HG03025 (cell line): ENCODE measurements at regions not wholly inside any gene's neighbourhood (a gene's known extent, or its start where the extent isn't known, plus 50 kb on each side); places are given as distances from the start of the nearest gene placed in this dataset.
"Not testable (repeated sequence)": the region's sequence is repeated elsewhere in the genome, so short reads cannot be mapped to it uniquely, and the experiment has no call there.

Source experiments
- ATAC-seq: cut with Tn5 transposase; IDR thresholded peaks from one replicate; pipeline ENCODE4 v1.9.1; 2021; ENCODE audit warnings: mild to moderate bottlenecking, moderate library complexity; ENCODE audit not compliant: unreplicated experiment, low FRiP score

DNA sequence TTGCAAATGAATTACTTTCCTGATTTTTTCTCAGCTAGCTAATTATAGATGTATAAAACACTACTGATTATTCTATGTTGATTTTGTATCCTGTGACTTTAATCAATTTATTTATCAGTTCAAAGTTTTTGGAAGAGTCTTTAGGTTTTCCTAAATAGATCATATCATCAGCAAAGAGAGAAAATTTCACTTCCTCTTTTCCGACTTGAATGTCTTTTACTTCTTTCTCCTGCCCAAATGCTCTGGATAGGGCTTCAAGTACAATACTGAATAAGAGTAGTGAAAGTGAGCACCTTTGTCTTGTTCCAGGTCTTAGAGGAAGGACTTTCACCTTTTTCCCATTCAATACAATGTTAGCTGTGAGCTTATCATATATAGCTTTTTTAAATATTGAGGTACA lies 417.9 kb downstream of the PDGFC start:
- ATAC-seq = no peak

DNA sequence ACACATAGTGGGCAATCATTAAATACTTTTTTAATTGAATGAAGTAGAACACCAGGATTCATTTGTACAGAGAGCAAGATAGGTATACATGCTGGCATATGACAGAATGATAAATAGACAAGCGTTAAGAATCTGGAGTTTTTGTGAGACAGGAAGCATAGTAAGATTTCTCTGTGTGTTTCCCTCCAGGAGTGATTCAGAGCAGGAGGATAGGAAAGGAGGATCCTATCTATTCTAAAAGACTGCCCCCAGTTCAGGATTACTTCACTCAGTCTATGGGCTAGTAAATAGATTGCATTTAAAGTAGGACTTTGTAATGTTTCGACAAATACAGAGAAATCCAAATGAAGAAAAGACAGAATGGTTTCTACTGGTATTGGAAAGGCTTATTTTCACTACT lies 423.7 kb downstream of the PDGFC start:
- no peak for ATAC-seq

DNA sequence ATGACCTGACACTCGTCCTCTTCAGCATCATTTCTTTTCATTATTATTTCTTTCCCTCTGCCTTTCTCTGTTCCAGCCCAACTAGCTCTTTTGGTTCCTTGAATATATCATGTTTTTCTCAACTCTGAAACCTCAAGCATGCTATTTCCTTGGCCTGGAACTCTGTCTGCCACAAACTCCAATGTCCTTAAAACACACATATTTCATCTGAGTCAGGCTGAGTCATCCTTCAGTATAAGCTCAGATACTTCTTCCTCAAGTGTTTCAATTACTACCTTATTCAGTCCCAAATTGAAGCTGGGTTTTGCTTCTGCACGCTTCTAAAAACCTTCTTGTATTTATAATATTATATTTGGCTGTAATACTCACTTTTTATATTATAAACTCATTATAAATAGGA lies 424.2 kb downstream of the PDGFC start:
- ATAC-seq = no peak

DNA sequence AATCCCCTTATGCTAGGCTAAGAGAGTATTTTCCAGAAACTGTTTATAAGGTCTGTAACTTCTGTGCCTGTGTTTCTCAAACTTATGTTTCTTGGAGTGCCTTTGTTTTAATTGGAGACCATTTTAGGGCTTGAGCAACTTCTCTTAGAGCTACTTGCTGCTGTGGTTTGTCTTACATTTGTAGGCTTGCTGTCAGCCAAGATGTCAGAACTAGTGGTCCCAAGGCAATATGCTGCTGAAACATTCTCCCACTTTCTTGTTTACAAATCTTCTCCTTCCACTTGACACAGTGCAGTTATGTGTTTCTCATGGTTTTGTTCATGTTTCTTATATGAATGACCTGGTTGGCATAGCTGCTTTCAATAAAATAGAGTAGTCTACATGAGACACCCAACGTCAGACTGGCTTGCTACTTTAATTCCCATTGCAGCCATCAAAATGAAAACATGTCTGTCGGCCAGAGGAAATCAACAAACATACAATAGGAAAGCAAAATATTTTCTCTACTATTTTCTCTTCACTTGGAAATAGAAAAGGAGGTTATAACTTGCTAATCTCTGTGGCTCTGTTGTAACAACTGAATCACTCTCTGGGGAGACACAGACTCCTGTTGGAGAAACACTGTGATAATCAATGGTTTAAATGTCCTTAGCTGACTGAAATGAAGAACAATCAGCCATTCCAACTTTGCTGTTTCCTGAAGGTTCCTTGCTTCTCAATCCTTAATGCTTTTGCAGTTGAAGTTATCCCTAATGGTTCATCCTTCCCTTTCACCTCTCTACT lies 426.4 kb downstream of the PDGFC start:
- no peak for ATAC-seq

DNA sequence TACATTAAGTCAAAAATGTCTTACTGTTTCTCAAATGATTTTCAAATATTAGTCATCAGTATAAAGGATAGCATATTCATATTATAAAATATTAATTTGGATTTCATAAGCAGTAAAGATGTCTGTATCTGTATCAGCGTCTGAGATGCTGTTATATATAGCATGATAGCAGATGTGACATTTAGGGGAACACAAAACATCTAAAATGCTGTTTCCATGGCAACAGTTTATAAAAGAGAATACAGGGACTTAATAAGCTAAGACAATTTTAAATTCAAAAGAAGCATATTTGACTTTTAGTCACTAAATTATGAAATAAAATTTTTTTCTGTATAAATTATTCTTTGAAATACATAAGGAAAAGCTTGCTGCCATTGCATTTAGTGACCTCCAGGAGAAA lies 432.2 kb downstream of the PDGFC start:
- no peak for ATAC-seq

DNA sequence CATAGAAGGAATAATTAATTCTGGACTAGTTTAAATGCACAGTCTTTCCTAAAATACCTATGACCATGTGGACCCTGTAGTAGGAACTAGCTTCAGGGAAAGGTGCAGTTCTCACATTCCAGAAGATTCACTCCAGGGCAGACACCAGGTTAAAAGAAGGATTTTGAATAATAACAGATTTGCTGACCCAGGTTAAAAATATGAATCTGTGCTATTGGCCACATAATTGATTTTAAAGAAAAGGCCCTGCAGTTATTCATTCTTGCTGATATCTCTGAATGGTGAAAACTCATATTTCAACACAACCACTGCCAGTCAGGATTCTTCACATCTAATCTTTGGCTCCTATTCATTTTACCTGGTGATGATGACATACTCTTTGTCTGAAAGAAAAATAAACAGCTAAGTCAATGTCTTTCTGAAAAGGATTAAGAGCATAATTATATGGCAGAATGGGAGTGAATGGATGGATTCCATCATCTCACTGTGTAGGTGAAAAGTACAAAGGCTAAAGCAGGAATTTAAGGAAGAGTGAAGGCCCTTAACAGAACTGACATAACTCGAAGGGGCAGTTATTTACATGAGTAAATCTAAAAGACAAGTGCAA lies 432.8 kb downstream of the PDGFC start:
- ATAC-seq = no peak

DNA sequence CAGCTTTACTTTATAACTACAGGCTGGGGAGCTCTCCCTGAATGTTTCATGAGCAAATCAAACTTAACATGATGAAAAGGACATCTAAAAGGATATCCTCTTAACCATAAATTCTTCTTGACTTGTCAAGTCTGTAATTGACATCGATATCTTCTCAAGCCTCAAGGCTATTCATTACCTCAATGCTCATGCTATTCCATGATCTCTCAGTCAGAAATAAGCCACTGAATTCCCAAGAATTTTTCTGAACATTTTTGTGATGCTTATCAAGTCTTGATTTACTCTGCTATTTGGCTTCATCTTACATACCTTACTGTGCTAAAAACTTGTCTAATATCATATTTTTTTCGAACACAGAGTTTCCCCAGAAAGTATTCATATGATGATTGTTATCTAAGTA lies 433.4 kb downstream of the PDGFC start:
- ATAC-seq = no peak

DNA sequence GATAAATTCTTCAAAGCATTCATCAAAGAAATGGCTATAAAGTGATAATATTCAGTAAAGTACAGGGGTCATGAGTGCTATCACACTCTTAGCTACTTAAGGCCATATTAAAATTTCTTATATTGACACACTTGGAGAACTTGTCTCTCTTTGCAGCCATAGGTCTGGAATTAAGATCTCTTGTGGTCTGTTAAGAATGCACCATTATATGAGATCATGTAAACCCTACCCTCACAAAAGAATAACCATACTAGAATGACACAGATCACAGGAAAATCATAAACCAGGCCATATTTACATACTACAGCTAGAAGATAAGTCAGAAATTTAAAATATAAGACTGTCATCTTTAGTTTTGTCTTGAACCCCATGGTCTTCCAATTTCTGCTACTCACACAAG lies 434.3 kb downstream of the PDGFC start:
- no peak for ATAC-seq

DNA sequence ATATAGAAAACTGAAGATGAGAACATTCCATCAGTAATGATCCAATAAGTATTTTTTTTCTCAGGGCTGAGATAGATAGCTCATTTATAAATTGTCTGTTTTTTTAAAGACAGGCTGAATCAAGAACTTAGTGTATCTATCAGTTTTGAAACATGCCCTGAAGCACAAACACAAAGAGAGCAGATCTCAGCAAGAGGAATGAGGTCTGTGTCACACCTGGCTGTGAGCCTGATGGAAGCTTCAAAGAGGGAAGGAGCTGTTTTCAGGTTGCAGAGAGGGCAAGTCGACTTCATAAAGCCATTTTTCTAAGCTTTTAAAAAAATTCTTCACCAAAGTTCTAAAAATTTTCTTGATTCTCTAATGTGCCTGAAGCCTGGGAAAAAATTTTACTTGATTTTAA lies 434.9 kb downstream of the PDGFC start:
- ATAC-seq = no peak

DNA sequence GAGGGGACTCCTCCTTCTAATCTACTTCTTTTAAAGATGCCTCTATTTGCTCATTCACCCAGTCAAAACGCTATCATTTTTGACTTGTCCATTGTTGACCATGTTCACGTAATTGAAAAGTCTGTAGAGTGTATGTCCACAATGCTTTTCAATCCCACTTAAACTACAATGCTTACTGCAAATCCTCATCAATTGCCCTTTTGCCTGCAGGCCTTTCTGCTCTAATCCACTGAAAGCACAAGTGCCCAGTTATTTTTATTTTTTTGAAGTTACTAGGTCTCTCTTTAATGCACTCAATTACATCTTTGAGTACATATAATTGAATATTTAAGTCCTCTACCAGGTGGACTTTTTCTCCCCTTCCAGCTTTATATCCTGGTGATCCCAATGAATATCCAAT lies 437.4 kb downstream of the PDGFC start:
- no peak for ATAC-seq

DNA sequence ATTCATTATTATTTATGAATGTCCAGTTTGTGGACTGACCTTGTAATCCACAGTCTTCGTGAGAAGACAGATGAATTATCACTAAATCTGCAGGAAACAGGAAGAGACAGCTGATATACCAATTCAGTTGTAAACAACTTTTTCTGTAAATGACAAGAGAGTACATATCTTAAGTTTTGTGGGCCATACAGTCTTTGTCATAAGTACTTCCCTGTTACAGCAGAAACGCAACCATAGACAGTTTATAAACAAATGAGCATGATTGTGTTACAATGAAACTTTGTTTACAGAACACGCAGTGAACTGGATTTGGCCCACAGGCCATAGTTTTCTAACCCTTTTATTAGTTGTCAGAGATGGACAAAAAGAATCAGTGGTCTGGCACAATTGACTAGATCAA lies 443.4 kb downstream of the PDGFC start:
- no peak for ATAC-seq

DNA sequence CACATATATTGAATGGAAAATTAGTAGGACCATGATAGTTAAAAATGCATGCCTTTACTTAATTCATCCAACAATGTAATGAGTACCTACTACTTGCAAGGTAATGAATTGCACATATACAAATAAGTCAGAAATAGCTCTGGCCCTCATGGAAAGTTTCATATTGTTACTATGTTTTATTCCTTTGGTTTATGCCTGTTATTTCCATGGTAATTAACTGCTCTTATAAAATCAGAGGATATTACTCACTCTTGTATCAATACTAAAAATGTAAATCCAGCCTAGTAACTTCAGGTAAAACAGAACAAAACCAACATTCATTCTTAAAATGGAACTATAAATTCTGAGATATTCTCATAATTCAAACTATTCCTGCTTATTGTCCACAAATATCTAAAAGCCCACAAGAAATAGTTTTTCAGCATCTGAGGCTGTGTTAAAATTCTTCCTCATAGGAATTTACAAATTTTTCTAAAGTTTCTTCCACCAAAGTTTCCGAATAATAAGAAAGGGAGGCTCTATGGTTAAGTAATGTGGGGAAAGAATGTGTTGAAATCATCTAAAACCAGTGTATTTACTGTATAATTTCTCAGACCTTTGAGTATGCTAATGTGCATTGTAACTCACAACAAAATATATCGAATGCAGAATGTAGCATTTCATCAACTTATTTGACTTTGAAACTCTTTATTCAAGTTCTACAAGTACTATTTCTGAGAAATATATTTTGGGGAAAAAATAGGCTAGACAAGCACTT lies 444.2 kb downstream of the PDGFC start:
- ATAC-seq = no peak

DNA sequence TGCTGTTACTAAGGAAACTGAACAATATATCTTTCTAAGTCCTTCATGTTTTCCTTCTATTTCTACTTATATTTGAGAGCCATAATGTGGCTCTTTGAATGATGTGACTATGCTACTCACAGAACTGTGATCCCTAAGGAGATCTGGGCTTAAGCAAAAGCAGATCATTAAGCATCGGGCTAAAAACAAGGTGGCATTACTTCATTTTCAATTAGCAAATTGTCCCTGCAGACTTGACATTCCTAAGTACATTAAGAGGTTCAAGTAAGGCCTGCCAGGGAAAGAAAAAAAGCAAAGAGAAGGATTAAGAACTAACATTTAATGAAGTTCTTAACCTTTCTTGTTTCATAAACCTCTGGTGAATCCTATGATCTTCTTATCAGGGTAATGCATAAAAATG lies 447.6 kb downstream of the PDGFC start:
- no peak for ATAC-seq

DNA sequence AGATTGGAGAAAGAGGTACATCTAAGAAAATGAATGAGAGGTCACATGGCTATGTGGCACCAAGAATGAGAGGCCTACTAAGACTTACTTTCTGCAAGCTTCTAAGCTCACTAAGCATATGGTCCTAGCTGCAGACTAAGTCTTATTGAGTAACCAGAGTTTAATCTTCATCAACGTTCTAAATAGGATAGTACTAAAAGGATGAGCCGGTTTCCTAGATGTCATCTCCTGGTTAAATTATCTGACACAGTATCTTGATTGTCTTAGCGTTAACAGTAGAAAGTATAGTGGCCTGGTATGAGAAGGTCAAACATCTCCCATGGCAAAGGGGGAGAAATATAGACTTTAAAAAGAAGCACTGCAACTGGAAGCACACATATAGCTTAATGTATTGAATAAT lies 448.1 kb downstream of the PDGFC start:
- ATAC-seq = no peak

DNA sequence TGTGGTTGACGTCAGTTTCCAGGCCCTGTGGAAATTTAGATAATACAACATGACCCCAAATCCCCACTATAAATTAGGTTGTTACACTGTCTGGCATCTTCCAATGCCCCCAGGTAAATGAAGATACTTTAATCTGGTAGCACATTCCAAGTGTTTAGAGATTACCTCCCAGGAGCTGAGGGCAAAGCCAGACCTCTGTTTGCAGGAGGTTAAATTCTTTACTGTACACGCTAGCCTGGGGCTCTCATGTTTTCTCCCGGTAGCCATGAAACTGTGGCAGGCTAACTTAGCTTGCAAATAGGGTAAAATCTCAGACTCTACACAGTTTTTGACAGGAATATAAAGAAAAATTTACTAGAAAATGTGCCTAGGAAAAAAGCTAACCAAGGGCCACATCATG lies 450.0 kb downstream of the PDGFC start:
- no peak for ATAC-seq

DNA sequence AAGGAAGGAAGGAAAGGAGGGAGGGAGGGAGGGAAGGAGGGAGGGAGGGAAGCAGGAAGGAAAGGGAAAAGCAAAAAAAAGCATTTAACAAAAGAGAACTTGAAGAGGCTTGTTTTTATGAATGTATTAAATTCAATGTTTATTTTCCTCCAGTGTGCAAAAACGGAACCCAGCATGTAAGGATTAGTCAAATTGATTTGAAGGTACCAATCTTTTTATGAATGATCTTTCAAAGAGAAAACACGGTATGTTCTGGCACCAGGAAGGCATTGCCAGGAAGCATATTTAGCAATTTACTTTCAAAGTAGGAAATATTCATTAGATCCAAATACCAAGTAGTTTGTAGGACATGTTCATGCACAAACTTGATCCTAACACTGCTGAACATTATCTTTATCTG lies 453.6 kb downstream of the PDGFC start:
- ATAC-seq = no peak

DNA sequence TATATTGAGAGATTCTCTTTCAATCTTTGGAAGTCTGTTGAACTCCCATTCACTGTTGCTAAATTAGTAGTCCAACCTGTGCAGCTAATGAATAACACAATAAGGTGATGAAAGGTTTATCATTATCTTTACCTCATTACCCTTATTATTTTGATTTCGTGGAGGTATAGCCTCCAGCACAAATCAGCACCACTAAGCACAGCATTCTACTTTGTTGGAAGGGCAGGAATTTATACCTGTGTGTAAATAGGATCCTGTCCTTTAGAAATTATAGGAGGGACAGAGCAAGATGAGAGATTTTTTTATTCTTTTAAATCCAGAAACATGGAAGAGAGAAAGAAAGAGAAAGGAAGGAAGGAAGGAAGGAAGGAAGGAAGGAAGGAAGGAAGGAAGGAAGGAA lies 454.1 kb downstream of the PDGFC start:
- ATAC-seq = no peak

DNA sequence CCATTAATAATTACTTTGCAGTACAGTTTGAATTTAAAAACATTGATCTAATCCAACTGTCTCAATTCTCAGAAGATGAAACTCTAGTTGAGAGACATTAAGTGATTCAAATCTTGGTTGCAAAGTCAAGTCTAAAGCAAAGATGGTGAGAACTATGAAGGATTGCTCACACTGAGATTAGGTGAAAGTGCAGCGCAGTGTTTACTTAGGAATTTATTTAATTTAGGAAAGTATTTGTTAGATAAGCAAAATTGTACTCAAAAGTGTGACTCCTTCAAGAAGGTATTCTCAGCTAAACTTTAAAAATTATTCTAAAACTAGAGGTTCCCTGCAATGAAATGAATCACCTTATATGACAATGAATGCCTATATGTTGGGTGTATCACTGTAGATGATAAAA lies 454.9 kb downstream of the PDGFC start:
- ATAC-seq = no peak

DNA sequence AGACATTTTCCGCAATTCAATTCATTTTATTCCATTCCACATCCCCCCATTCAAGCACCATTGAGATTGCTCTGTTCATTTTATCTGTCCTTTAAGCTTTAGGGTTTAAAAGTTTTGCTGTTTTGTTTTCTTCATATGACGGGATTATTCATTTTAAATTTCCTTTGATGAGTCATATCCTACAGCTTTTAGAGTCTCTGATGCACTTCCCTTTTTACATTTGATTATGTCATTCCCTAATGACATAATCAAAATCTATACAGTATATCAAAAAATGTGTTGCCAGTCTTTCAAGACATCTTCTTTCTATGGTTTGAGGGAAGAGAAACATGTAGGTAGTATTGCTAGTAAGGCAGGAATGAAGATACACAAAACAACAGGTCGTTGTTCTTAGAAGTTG lies 456.3 kb downstream of the PDGFC start:
- no peak for ATAC-seq

DNA sequence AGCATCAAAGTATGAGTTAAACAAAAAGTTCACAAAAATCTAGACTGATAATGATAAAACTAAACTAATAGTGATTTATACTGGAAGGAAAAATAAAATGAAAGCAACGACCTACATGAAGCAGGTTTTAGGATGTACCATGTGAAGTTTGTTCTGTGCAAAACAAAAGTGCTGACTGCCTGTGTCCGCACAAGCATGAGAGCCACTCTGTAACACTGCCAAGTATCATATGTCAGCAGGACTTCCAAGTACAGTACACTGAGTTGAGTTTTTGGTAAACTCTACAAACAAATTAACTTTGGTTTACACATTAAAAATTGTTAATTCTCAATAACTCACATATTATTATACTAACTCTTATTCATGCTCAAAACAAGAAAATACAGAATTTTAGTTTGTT lies 459.0 kb downstream of the PDGFC start:
- ATAC-seq = no peak

DNA sequence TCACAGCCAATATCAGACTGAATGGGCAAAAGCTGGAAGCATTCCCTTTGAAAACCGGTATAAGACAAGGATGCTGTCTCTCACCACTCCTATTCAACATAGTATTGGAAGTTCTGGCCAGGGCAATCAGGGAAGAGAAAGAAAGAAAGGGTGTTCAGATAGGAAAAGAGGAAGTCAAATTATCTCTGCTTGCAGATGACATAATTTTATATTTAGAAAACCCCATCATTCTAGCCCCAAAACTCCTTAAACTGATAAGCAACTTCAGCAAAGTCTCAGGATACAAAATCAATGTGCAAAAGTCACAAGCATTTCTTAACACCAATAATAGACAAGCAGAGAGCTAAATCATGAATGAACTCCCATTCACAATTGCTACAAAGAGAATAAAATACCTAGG lies 461.7 kb downstream of the PDGFC start:
- not testable (repeated sequence) for ATAC-seq
